Kidney capillary endothelial cell (primary cell): ENCODE measurements at regions not wholly inside any gene's neighbourhood (a gene's known extent, or its start where the extent isn't known, plus 50 kb on each side); places are given as distances from the start of the nearest gene placed in this dataset.
A peak's percentile ranks its signal among the peaks of the same experiment; 100 is the strongest.

ENCODE experiments used
- DNase-seq: peaks from one replicate; pipeline ENCODE4 v3.0.0-alpha.2; 2018; ENCODE audit warnings: low spot score

DNA sequence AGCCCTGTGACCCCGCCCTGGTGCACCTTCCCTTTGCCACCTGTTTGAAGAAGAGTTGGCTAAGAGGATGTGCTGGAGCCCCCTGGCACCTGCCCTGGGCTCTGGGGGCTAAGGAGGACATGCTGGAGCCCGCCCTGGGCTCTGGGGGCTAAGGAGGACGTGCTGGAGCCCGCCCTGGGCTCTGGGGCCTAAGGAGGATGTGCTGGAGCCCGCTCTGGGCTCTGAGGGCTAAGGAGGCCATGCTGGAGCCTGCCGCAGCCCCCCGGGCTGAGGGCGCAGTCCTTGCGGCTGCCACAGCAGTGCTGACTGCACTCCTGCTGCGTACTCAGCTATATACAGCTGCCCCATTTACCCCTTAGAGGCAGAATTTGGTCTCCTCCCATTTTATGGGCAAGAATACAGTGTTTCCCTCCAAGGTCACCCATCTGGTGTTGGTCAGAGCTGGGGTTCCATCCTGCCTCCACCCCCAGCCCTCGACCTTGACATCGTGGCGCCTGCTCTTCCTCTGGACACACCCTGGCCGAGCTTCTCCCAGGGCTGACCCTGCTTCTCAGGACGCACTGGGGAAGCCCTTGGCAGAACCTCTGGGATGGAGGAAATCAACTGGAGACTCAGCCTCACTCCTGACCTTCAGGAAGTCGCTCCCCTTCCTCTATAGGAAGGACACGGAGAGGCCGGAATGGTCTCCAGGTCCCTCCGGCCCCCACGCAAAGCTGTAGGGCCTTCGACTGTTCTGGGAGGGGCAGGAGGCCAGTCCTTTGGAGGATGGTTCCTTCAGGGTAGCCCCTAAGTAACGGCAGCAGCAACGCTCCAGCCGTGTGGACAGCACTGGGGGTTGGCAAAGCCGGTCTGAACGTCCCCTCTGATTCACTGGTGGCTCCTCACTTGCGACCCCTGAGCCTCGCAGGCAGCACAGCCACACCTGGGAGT lies 65.0 kb upstream of the HPCAL1 start:
- DNase-seq, result peak; percentile 39

DNA sequence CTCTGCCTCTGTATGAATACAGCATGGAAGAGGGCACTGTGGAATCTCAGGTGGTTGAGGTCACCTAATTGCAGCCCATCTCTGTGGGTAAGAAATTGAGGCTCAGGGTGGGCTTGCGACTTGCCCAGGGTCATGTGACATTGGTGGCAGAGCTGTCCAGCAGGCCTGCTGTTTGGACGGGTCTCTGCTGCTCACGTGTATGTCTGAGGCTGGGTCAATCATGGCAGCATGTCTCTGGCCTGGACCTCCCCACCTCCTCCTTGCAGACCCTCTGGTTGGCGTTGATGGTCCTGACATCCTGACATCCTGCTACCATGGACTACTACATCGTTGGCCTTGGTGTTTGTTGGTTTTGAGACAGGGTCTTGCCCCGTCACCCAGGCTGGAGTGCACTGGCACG lies 64.3 kb upstream of the HPCAL1 start:
- DNase-seq, result no peak

DNA sequence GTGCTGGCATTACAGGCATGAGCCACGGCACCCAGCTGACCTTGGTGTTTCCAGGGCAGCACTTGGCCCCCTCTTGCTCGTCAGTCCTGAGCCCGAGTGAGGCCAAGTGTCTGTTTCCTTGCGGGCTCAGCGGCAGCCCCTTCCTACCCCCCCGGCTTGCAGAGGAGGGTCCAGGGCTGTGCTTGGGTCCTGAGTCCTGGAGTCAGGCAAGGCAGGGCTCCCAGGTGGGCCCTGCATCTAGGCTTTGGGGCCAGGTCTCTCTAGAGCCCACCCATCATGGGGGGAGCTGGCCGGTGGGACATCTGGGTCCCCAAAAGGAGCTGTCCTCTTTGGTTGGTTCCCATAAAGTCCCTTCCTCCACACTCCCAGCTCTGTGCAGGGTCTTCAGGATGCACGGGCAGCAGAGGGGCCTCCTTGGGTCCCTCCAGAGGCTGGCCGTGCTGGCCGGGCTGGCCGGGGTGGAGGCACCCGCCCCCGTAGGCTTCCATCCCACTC lies 63.7 kb upstream of the HPCAL1 start:
- no peak for DNase-seq

DNA sequence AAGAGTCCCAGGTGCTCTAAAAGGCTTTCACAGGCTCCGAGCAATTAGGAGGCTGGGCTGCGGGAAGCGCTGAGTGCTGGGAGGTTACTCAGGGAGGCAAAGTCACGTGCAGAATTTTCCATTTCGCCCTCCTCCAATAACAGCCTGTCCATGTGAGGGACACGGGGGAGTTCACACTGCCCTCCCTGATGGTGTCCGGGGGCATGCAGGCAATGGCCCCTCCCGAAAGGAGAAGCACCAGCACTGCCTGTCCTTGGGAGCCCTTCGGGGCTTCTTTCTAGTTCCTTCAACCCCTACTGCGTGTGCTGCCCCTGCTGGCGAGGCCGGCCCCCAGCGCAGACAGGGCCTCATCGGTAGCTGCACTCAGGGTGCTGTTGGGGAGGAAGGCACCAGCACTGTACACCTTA lies 63.1 kb upstream of the HPCAL1 start:
- no peak for DNase-seq

DNA sequence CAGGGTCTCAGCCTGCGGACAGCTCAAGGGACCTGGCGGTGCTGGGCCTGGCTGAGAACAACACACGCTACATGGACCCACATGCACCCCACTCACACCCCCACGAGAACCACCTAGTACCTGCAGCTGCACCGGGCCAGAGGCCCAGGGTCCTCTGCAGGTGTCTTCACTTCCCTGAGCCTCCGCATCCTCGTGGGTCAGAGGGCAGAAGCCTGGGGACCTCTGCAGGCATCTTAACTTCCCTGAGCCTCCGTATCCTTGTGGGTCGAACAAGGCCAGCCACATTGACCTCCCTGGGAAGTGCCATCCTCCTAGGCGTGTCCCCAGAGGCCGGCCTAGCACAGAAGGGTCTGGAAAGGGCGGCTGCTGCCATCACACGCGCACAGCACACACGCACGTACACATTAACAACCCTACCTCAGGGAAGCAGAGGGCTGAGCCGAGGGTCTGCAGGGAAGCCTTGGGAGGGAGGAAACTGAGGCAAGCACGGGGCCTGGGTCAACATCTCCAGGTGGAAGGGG lies 62.5 kb upstream of the HPCAL1 start:
- DNase-seq, result no peak

DNA sequence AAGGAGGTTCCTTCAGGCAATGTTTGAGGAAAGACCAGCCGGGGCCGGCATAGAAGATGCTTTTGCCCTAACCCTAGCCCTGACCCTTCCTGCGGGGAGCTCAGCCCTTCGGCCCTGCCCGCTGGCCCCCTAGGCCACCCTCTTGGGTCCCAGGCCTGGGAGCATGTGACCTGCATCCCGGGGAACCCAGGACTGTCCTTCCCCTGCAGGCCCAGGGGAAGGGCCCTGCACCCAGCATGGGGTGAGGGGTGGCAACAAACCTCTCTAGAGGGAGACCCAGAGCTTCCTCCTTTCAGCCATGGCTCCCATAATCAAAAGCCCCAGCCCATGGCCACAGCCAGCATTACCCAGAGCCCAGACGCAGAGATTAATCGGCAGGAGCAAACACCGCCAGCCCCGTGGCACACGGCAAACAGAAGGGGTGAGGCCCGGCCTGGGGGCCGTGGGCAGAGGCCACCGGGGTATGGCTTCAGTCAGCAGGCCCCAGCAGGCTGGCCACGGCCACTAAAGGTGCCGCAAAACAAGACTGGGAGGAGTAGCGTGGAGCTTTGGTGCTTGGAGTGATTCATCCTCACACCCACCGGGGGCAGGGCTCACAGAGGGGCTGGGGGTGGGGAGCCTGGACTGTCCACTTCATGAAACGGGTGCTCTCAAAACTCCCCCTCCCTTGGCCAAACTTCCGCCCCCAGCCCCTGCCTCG lies 61.6 kb upstream of the HPCAL1 start:
- no peak for DNase-seq

DNA sequence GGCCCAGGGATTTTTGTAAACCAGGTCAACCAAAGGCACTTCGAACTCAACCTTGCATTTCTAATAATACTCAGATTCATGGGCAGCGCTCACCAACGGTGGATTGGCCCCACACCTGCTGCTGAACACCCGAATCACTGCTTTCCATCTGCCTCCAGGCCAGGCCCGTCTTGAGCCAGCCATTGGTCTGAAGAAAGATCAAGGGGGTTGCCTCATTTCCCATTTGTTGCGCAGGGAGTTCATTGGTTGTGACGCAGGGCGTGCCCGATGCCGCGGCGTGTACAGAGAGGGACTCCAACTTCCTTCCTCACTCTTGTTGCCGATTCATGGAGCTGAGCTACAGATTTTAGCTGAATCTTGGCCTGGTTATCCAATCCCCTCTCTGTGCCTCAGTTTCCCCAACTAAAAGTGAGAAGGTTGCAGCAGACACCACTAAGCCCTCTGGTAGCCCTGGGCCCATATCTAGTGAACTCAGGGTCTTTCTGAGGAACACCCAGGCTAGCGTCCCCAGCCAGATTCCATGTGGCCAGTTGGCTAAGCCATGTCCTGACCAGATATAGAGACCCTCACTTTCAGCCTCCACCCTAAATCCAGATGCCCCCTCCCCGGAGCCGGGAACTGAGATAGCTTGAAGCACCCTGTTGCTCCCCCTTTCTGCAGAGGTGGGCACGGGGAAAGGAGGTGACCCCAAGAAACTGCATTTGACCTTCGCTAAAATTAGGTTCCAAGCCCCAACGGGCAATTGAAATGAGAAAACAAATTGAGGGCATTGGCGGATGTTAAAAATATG lies 60.9 kb upstream of the HPCAL1 start:
- no peak for DNase-seq

DNA sequence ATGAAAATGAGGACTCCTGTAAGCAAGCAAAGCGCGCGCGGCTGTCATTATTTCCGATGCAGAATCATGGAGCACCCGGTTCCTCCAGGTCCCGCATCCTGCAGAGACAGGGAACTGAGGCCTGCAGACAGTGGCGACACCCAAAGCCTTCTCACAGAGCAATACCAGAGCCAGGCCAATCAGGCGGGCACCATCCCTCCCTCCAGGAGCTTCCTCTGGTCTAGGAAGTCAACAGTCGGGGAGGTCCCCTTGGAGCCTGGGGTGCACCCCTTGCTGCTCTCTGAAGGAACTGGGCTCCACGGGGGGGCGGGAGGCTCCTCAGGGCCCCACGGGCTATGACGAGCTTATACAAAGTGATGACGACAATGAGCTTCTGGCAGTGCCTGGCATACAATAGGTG lies 60.3 kb upstream of the HPCAL1 start:
- DNase-seq, result no peak

DNA sequence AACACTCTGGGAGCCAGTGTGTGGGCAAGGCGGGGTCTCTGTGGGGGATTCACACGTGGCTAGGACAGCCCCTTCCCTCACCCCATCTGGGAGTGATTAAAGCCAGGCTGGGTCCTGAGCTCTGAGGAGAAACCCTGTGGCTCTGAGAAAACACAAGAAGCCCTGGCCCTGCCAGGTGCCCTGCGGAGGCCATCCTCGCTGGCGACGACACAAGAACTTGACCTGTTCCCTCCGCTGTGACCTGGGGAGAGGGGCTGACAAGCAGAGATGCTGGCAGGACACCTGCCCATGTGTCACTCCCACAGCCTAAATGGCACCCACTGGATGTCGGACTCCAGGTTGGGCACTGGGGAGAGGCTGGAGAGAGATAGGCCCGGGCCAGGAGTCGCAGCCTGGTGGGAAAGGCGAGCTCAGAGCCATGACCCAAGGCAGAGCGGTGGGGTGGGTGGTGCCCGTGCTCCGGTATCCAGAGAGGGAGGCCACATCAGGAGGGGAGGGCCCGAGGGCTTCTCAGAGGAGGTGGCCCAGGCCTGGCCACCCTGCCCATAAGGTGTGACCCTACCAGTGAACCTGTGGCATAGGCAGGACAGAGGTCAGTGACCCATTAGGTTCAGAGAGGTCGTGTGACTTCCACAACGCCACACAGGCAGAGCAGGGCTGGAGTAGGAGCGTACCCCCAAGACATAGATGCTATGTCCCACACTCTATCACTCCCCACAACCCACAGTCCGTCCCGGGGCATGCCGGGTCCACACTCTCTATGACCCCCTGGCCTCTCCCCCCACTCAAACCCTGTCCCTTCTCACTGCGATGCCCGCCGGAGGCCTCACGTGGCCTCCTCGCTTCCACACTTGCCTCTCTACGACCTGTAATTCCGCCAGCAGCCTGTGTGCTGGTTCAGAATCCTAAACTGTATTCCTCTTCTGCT lies 59.4 kb upstream of the HPCAL1 start:
- no peak for DNase-seq

DNA sequence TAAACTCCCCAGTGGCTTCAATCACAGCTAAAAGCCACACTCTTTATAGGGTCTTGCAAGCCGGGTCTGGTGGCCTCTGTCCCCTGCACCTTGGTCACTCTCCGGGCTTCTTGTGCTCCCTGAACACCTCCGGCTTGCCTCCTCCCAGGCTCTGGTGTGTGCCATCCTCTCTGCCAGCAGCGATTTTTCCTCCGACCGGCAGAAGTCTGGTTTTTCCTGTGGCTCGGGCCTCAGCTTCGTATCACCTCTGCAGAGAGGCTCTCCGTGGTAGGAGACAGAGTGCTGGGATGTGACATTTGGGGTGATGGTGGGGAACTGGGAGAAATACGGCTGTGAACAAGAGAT lies 58.8 kb upstream of the HPCAL1 start:
- no peak for DNase-seq

DNA sequence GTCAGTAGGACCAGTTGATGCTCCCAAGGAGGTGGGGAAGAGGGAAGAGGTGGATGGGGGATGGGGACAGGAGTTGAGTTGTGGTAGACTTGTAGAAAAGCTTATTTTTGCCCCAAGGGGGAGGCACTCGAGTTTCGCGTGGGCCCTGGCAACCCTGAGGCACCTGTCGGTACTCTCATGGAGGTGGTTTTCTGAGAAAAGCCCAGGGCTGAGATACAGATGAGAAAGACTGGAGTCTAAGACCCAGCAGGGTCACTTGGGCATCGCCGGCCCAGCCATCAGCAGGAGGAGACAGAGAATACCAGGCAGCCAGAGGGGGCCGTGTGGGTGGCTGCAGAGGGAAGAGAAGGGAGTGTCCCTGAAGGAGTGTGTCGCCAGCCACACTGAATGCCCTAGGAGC lies 57.7 kb upstream of the HPCAL1 start:
- DNase-seq, result no peak

DNA sequence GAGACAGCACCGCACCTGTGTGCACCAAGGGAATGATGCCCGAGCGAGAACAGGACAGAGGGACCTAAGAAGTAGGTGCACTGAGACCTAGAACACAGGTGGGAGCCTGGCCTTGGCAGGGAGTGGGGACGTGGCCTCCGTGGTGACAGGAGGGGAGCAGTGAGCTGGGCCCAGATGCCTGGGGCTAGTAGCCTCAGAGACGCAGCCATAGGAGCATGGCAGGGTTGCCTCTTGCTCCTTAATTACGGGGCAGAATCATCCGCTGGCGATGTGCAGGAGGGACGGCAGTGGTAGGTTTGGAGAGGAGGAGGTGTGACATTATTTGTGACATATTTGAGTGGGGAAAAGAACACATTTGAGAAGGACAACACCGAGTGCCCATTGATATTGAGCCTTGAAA lies 57.0 kb upstream of the HPCAL1 start:
- no peak for DNase-seq

DNA sequence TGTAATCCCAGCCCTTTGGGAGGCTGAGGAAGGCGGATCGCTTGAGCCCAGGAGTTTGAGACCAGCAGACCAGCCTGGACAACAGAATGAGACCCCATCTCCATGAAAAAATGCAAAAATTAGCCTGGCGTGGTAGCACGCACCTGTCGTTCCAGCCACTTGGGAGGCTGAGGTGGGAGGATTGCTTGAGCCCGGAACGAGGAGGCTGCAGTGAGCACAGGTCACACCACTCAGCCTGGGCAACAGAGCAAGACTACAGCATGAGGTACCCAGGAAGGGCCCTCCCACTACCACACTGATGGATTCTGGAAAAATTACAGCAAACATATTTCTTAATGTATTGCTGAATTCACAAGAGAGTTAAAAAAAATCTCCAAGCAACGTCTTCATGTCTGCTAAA lies 56.3 kb upstream of the HPCAL1 start:
- DNase-seq, result no peak

DNA sequence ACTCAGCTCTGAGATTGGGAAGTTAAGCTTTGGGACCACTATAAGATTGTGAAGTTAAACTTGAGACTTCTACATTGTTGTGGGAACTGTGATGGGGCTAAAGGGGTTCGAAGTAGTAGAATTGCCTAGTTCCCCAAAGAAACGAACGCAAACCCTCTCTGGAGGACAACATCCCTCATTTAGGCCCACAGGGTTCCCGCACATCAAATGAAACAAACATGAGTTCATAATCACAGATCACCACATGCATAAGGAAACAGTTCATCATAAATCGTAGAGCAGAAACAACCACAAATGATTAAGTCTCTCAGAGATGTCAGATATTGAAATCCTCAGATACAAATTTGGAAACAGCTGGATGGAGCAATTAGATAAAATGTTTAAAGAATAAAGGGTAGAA lies 55.9 kb upstream of the HPCAL1 start:
- DNase-seq, result no peak

DNA sequence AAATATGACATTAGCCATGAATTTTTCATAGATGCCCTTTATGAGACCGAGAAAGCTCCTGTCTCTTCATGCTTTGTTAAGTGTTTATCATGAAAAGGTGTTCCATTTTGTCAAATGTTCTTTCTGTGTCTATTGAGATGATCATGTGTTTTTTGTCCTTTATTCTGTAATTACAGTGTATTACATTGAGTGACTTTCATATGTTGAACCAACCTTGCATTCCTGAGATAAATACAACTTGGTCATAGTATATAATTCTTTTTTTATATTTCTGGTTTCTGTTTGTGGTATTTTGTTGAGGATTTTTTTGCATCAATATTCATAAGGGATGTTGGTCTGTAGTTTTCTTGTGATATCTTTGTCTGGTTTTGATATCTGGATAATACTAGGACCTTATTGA lies 52.9 kb upstream of the HPCAL1 start:
- no peak for DNase-seq

DNA sequence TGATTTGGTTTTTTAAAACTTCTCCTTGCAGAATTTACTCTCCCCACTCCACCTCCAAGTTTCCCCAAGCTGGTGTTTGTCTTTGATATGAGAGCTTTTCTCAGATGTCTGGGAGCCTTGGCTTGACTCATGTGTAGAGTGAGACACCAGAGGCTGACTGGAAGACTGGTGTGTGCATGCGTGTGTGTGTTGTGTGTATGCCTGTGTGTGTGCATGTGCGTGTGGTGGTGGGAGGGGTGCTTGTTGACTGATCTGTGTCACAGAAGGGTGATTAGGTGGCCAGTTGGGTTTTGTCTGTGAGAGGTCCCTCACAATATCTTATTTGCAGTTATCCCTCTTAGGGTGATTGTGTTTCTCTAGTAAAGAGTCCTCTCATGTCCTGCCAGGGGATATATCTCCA lies 50.5 kb upstream of the HPCAL1 start:
- no peak for DNase-seq

DNA sequence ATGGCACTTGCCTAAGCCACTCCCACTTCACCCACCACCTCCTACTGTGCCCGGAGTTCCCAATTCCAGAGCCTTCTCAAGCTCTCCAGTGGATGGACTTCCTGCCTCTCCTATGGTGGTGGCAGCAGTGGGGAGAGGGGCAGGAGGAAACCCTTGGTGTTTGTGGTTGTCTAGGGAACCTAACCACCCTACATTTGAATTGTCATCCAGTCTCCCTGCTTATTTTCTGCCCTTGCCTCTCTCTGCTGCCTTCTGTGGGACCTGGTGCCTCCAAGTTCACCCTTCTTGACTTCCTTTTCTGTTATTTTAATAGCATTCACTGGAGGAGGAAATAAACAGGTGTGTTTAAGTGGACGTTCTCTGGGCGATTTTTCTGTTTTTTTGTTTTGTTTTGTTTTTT lies 50.0 kb upstream of the HPCAL1 start:
- DNase-seq, result no peak
